AG09309 (cell line): ENCODE measurements at regions not wholly inside any gene's neighbourhood (a gene's known extent, or its start where the extent isn't known, plus 50 kb on each side); places are given as distances from the start of the nearest gene placed in this dataset.

Experiments used
- DNase-seq: peaks from one replicate; pipeline ENCODE4 v3.0.0-alpha.2; 2010; ENCODE audit warnings: low read depth
- H3K4me3 ChIP-seq: 2 replicates; pipeline ENCODE4 v1.5.1; 2011; ENCODE audit warnings: mild to moderate bottlenecking, low read depth, low read length, moderate library complexity; ENCODE audit not compliant: control insufficient read depth
- TF ChIP-seq, protein P1 (sequence below): IDR thresholded peaks from 2 replicates; pipeline ENCODE4 v1.5.1; 2011; ENCODE audit warnings: mild to moderate bottlenecking, low read depth, low read length, inconsistent platforms; ENCODE audit not compliant: insufficient read depth, control insufficient read depth; ENCODE audit errors: missing control alignments

DNA sequence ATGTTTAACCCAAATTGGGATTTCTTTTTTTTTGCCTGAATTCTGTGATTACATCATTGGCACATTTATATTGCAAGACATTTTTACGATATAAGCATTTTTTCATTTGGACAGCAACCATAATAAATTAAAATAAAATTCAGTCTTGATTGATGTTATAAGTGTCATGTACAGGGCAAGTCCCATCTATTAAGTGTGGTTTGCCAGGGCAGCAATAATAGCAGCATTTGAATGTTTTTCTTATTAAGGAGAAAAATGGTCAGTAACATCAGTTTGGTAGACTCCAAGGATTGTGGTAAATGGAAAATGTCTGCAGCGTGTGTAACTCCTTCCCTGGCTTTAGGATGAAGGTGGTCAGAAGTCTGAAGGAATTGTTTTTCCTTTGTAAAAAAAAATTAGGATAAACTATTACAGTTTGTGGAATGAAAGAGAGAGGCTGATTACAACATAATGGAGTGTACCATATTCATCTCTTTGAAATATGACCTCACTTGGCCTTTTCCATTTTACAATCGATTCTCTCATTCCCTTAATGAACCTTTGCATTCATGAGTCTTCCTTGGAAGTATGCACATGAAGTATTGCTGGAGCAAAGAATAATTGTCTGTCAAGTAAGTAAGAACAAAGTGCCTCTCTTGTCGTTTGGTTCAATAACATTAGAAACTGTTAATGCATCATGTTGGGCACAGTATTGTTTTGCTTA, 405.4 kb upstream of the THRB start:
- TF ChIP-seq, protein P1, sequence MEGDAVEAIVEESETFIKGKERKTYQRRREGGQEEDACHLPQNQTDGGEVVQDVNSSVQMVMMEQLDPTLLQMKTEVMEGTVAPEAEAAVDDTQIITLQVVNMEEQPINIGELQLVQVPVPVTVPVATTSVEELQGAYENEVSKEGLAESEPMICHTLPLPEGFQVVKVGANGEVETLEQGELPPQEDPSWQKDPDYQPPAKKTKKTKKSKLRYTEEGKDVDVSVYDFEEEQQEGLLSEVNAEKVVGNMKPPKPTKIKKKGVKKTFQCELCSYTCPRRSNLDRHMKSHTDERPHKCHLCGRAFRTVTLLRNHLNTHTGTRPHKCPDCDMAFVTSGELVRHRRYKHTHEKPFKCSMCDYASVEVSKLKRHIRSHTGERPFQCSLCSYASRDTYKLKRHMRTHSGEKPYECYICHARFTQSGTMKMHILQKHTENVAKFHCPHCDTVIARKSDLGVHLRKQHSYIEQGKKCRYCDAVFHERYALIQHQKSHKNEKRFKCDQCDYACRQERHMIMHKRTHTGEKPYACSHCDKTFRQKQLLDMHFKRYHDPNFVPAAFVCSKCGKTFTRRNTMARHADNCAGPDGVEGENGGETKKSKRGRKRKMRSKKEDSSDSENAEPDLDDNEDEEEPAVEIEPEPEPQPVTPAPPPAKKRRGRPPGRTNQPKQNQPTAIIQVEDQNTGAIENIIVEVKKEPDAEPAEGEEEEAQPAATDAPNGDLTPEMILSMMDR = no peak
- DNase-seq = no peak

GRCh38 chr3:24905266-24905665, 410.6 kb upstream of the THRB start:
- TF ChIP-seq, protein P1 = no peak
- DNase-seq = no peak
- no peak overlapping the region for H3K4me3 ChIP-seq

More for the DNA sequence above, 405.4 kb upstream of the THRB start:
- H3K4me3 ChIP-seq = no peak overlapping the region

DNA sequence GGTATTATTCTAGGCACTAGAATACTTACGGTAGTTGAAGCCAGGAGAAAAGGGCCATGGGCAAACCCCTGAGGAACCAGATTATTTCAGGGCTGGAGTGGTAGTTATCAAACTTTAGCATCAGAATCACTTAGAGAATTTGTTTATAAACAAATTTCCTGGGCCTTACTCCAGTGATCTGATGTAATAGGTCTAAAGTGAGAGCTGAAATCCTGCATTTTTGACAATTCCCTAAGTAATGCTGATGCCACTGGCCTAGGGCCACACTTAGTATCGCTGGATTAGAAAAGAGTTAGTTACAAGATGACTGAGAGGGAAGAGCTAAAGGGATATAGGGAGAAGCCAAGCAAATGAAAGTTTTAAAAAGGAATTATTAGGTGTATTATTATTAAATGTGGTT, 412.5 kb upstream of the THRB start:
- no peak overlapping the region for H3K4me3 ChIP-seq
- TF ChIP-seq, protein P1 = no peak
- no peak for DNase-seq

GRCh38 chr3:24911076-24911475, 416.4 kb upstream of the THRB start:
- TF ChIP-seq, protein P1 = no peak
- no peak for DNase-seq
- H3K4me3 ChIP-seq = no peak overlapping the region

- no peak overlapping the region for H3K4me3 ChIP-seq
- no peak for DNase-seq
- TF ChIP-seq, protein P1 = no peak
Observed at GRCh38 chr3:24915639-24916038, 421.0 kb upstream of the THRB start.

- TF ChIP-seq, protein P1 = no peak
- no peak for DNase-seq
Observed at GRCh38 chr3:24917908-24918307, 423.3 kb upstream of the THRB start.

More at GRCh38 chr3:24917908-24918307, 423.3 kb upstream of the THRB start:
- H3K4me3 ChIP-seq = no peak overlapping the region
